HCT116 (cell line): ENCODE measurements at regions not wholly inside any gene's neighbourhood (a gene's known extent, or its start where the extent isn't known, plus 50 kb on each side); places are given as distances from the start of the nearest gene placed in this dataset.

ENCODE experiments used
- ATAC-seq: fragments of 200-7000 bp; cut with Tn5 transposase; 2 replicates; pipeline ENCODE4 v1.9.1; 2020; ENCODE audit warnings: mild to moderate bottlenecking, moderate library complexity
- BruUV-seq: library from RNA; stranded (reverse); fragments of 400-500 nt; replicated peaks from 2 replicates; lab custom pipeline; 2021; lab: Mats Ljungman, UMichigan
- CTCF ChIA-PET: fragments of 300-600 bp; sonication (Branson Sonifier 250); formaldehyde crosslinking; loops from one replicate; lab custom pipeline; 2021; ENCODE audit warnings: antibody characterized with exemption; lab: Charles Lee
- POLR2A ChIA-PET: fragments of 300-600, 350-600 bp; sonication (Branson Sonifier 250); formaldehyde crosslinking; loops from one replicate; lab custom pipeline; 2021; ENCODE audit warnings: antibody characterized with exemption; lab: Charles Lee
- RAD21 ChIA-PET, 2 experiments: fragments of 300-600 bp; sonication (Branson Sonifier 250); formaldehyde crosslinking; loops; one replicate each; lab custom pipeline; 2023; ENCODE audit warnings: low total read pairs in 2 of 2; ENCODE audit not compliant: uncharacterized antibody in 2 of 2, unreplicated experiment in 2 of 2, low non-redundant PET in 1 of 2; lab: Charles Lee
- DNase-seq: peaks from one replicate; pipeline ENCODE4 v3.0.0-alpha.2; 2010; ENCODE audit warnings: low read depth, low spot score
- H2AFZ ChIP-seq: fragments of 200-600 bp; shearing (Covaris generic), sonication (generic); 2 replicates; pipeline ENCODE4 v1.6.1; 2017; ENCODE audit warnings: low read depth, mixed run types, mixed read lengths, antibody characterized with exemption, low read length; ENCODE audit not compliant: poor library complexity, severe bottlenecking
- H3K27ac ChIP-seq: 2 replicates; pipeline ENCODE4 v1.5.1; 2012; ENCODE audit warnings: low read depth, low read length
- H3K27me3 ChIP-seq: fragments of 200-600 bp; sonication (generic); 2 replicates; pipeline ENCODE4 v1.6.1; 2016; ENCODE audit warnings: mixed run types, low read length, mixed read lengths; ENCODE audit not compliant: insufficient read depth
- H3K36me3 ChIP-seq, 2 experiments: fragments of 200-500 bp in 1 of 2; fragments of 200-600 bp in 1 of 2; sonication (Bioruptor generic) in 1 of 2; sonication (generic) in 1 of 2; 2 replicates each; pipeline versions ENCODE4 v1.5.1 to v1.6.1; 2014 to 2016; ENCODE audit warnings: low read length in 2 of 2, inconsistent platforms in 1 of 2, mixed read lengths in 1 of 2, mixed run types in 1 of 2; ENCODE audit not compliant: insufficient read depth in 2 of 2, control insufficient read depth in 1 of 2
- H3K4me1 ChIP-seq, 2 experiments: fragments of 200-600 bp in 1 of 2; sonication (generic) in 1 of 2; 2 replicates each; pipeline versions ENCODE4 v1.5.1 to v1.6.1; 2012 to 2017; ENCODE audit warnings: low read length in 2 of 2, inconsistent platforms in 1 of 2, mild to moderate bottlenecking in 1 of 2, mixed read lengths in 1 of 2, mixed run types in 1 of 2, moderate library complexity in 1 of 2; ENCODE audit not compliant: insufficient read depth in 2 of 2, control insufficient read depth in 1 of 2
- H3K4me2 ChIP-seq: fragments of 200-600 bp; sonication (generic); 2 replicates; pipeline ENCODE4 v1.6.1; 2017; ENCODE audit warnings: mixed run types, low read length, mixed read lengths
- H3K4me3 ChIP-seq, 2 experiments: fragments of 200-600 bp in 1 of 2; sonication (generic) in 1 of 2; replicated peaks in 1 of 2; 2 replicates each; pipeline ENCODE4 v1.5.1; 2011 to 2016; ENCODE audit warnings: low read length in 2 of 2, control low read depth in 1 of 2, low read depth in 1 of 2, mild to moderate bottlenecking in 1 of 2, mixed read lengths in 1 of 2, mixed run types in 1 of 2
- H3K79me2 ChIP-seq: fragments of 200-600 bp; sonication (generic); 2 replicates; pipeline ENCODE4 v1.6.1; 2017; ENCODE audit warnings: mild to moderate bottlenecking, mixed run types, low read length, moderate library complexity, mixed read lengths; ENCODE audit not compliant: insufficient read depth
- H3K9ac ChIP-seq: fragments of 200-600 bp; sonication (generic); 2 replicates; pipeline ENCODE4 v1.6.1; 2016; ENCODE audit warnings: low read length, mixed read lengths
- H3K9me2 ChIP-seq: fragments of 200-600 bp; sonication (generic), shearing (Covaris generic); 2 replicates; pipeline ENCODE4 v1.6.1; 2017; ENCODE audit warnings: mixed run types, mild to moderate bottlenecking, moderate library complexity; ENCODE audit not compliant: insufficient read depth
- H3K9me3 ChIP-seq, 2 experiments: fragments of 200-500 bp in 1 of 2; fragments of 200-600 bp in 1 of 2; sonication (Bioruptor generic) in 1 of 2; sonication (generic) in 1 of 2; 2 replicates each; pipeline ENCODE4 v1.6.1; 2014 to 2017; ENCODE audit warnings: low read length in 2 of 2, mixed read lengths in 2 of 2, inconsistent platforms in 1 of 2, low read depth in 1 of 2, mild to moderate bottlenecking in 1 of 2, mixed run types in 1 of 2, moderate library complexity in 1 of 2; ENCODE audit not compliant: control insufficient read depth in 1 of 2, insufficient read depth in 1 of 2
- H4K20me1 ChIP-seq: fragments of 200-600 bp; sonication (generic), shearing (Covaris generic); 2 replicates; pipeline ENCODE4 v1.6.1; 2017; ENCODE audit warnings: mixed run types, mild to moderate bottlenecking, moderate library complexity; ENCODE audit not compliant: insufficient read depth
- CBX3 ChIP-seq: IDR thresholded peaks from 2 replicates; pipeline ENCODE4 v1.6.1; 2012; ENCODE audit warnings: low read depth
- EGR1 ChIP-seq: IDR thresholded peaks from 2 replicates; pipeline ENCODE4 v1.6.1; 2012; ENCODE audit warnings: low read depth
- ELF1 ChIP-seq: IDR thresholded peaks from 2 replicates; pipeline ENCODE4 v1.6.1; 2012; ENCODE audit warnings: low read depth, borderline replicate concordance
- EZH2phosphoT487 ChIP-seq: fragments of 200-600 bp; IDR thresholded peaks from 2 replicates; pipeline ENCODE4 v1.6.1; 2018; ENCODE audit warnings: antibody characterized with exemption, borderline replicate concordance
- FOSL1 ChIP-seq: IDR thresholded peaks from 2 replicates; pipeline ENCODE4 v1.6.1; 2012; ENCODE audit warnings: low read depth
- POLR2AphosphoS5 ChIP-seq: IDR thresholded peaks from 2 replicates; pipeline ENCODE4 v1.6.1; 2011; ENCODE audit warnings: mild to moderate bottlenecking, low read depth, low read length, moderate library complexity
- RAD21 ChIP-seq: IDR thresholded peaks from 2 replicates; pipeline ENCODE4 v1.6.1; 2012; ENCODE audit warnings: low read depth, mild to moderate bottlenecking
- SIN3A ChIP-seq: IDR thresholded peaks from 2 replicates; pipeline ENCODE4 v1.6.1; 2012; ENCODE audit warnings: low read depth
- SP1 ChIP-seq: IDR thresholded peaks from 2 replicates; pipeline ENCODE4 v1.6.1; 2012; ENCODE audit warnings: low read depth
- YY1 ChIP-seq: IDR thresholded peaks from 2 replicates; pipeline ENCODE4 v1.6.1; 2011; ENCODE audit warnings: low read length, low read depth, moderate library complexity, mild to moderate bottlenecking; ENCODE audit not compliant: insufficient replicate concordance; ENCODE audit errors: extremely low read depth
- intact Hi-C: fragments of 100-400 bp; cut with micrococcal nuclease; formaldehyde crosslinking; loops from 2 replicates; pipeline ENCODE4 v1.10.0; 2022
- TF ChIP-seq, protein P1 (sequence below), 3 experiments: fragments of 200-600 bp in 1 of 3; sonication (generic) in 1 of 3; IDR thresholded peaks in 2 of 3; conservative IDR thresholded peaks in 1 of 3; 2 replicates each; pipeline ENCODE4 v1.5.1; 2012 to 2017; ENCODE audit warnings: low read depth in 2 of 3, low read length in 2 of 3, antibody characterized with exemption in 1 of 3, borderline replicate concordance in 1 of 3, control low read depth in 1 of 3, mild to moderate bottlenecking in 1 of 3, mixed read lengths in 1 of 3, mixed run types in 1 of 3, moderate library complexity in 1 of 3; ENCODE audit not compliant: insufficient read depth in 1 of 3

DNA sequence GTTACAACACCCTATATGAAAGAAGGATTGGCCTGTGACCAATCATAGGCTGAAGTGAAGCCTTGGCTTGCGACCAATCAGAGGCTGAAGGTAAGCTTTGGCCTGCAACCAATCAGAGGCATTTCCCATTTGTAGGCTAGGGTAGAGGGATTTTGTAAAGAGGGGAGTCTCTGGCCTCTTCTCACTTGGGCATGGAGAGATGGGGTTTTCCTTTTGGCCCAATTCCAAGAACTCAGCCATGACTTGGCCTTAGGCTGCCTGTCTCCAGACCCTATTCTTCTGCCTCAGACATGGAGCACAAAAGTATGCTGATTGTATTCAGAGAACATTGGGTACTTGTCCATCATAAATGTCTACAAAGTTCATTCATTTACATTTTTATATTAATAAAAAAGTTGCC is 308.3 kb downstream of the UTRN start:
- H3K27me3 ChIP-seq = no peaks in the 10 kb centered on the region
- RAD21 ChIA-PET = no interaction called here
- no peaks in the 10 kb centered on the region for H3K9me3 ChIP-seq
- TF ChIP-seq SP1 (no peak), SIN3A (no peak), EZH2phosphoT487 (no peak), POLR2AphosphoS5 (no peak), EGR1 (no peak), FOSL1 (no peak), CBX3 (no peak), RAD21 (no peak), YY1 (no peak), ELF1 (no peak)
- TF ChIP-seq, protein P1, sequence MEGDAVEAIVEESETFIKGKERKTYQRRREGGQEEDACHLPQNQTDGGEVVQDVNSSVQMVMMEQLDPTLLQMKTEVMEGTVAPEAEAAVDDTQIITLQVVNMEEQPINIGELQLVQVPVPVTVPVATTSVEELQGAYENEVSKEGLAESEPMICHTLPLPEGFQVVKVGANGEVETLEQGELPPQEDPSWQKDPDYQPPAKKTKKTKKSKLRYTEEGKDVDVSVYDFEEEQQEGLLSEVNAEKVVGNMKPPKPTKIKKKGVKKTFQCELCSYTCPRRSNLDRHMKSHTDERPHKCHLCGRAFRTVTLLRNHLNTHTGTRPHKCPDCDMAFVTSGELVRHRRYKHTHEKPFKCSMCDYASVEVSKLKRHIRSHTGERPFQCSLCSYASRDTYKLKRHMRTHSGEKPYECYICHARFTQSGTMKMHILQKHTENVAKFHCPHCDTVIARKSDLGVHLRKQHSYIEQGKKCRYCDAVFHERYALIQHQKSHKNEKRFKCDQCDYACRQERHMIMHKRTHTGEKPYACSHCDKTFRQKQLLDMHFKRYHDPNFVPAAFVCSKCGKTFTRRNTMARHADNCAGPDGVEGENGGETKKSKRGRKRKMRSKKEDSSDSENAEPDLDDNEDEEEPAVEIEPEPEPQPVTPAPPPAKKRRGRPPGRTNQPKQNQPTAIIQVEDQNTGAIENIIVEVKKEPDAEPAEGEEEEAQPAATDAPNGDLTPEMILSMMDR (IDR thresholded peaks at IDR 0.05 in 2 of 3, conservative IDR thresholded peaks at IDR 0.05 in 1 of 3; ENCODE audit: borderline replicate concordance in 1 of 3, insufficient read depth in 1 of 3, low read depth in 2 of 3, low read length in 2 of 3) = no peak
- TF ChIP-seq, all 23 proteins: peak for 0
- Histone ChIP-seq H3K9ac (no peak overlapping the region), H3K4me2 (no peak overlapping the region), H4K20me1 (no peaks in the 10 kb centered on the region), H3K4me1 (no peaks in the 10 kb centered on the region), H3K4me3 (no peak overlapping the region), H3K27ac (no peak overlapping the region), H3K79me2 (no peaks in the 10 kb centered on the region), H2AFZ (no peak overlapping the region), H3K9me2 (no peaks in the 10 kb centered on the region), H3K36me3 (no peaks in the 10 kb centered on the region)
- ATAC-seq (no peak), DNase-seq (no peak)
- ChIA-PET CTCF (interaction anchor here (1.4 kb wide), 1 partner anchor 8 kb away, joined by 6 read pairs; no protein-coding TSS in a partner anchor), POLR2A (no interaction called here)
- no TSS peak for BruUV-seq
- intact Hi-C loops = no loop called here
